Ureter (tissue), 1 donor: ENCODE measurements at regions not wholly inside any gene's neighbourhood (a gene's known extent, or its start where the extent isn't known, plus 50 kb on each side); places are given as distances from the start of the nearest gene placed in this dataset.
"Not testable (repeated sequence)": the region's sequence is repeated elsewhere in the genome, so short reads cannot be mapped to it uniquely, and the experiment has no call there.

Experiments
- DNase-seq: peaks from one replicate; pipeline ENCODE4 v3.0.0-alpha.2; 2020; ENCODE audit warnings: low spot score
- donor health status: DM: yes; HTN: yes; CAD: no.

DNA sequence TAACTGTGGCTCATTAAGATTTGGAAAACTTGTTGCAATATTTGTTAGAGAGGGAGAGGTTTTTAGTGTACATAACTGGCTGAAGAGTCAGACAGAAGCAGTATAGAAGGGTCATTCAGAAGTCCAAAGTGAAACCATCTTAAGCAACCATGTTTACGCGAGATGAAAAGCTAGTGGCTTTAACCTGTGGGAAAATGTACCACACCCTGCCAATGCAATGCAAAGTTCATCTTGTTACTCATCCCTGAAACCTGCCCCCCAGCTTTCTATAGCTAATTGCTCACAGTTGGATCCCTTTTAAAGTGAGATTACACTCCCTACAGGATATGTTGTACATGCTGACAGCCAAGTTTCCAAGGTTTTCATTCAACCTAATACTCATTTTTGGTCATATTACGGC, 96.7 kb upstream of the RAPGEF2 start:
- DNase-seq: no peak

- DNase-seq: no peak
Observed at GRCh38 chr4:159008671-159009070, 94.2 kb upstream of the RAPGEF2 start.

- no peak for DNase-seq
Observed at GRCh38 chr4:159009521-159009920, 93.4 kb upstream of the RAPGEF2 start.

GRCh38 chr4:159010100-159010499, 92.8 kb upstream of the RAPGEF2 start:
- no peak for DNase-seq

- DNase-seq: peak; percentile 66
Observed at GRCh38 chr4:159010563-159011260, 92.2 kb upstream of the RAPGEF2 start.

GRCh38 chr4:159012381-159012780, 90.5 kb upstream of the RAPGEF2 start:
- no peak for DNase-seq

DNA sequence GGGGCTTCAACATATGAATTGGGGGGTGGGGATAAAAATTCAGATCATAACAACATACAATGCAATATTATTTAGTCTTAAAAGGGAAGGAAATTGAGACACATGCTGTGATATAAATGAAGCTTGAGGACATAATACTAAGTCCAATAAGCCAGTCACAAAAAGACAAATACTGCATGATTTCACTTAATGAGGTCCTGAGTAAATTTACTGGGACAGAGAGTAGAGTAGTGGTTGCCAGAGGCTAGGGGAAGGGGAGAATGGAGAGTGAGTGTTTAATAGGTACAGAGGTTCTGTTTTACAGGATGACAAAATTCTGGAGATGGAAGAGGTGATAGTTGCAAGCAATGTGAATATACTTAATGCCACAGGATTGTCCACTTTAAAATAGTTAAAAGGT, 89.2 kb upstream of the RAPGEF2 start:
- no peak for DNase-seq

- no peak for DNase-seq
Observed at GRCh38 chr4:159014859-159015258, 88.0 kb upstream of the RAPGEF2 start.

GRCh38 chr4:159015841-159016240, 87.0 kb upstream of the RAPGEF2 start:
- DNase-seq: no peak

GRCh38 chr4:159016593-159017024, 86.3 kb upstream of the RAPGEF2 start:
- no peak for DNase-seq

DNA sequence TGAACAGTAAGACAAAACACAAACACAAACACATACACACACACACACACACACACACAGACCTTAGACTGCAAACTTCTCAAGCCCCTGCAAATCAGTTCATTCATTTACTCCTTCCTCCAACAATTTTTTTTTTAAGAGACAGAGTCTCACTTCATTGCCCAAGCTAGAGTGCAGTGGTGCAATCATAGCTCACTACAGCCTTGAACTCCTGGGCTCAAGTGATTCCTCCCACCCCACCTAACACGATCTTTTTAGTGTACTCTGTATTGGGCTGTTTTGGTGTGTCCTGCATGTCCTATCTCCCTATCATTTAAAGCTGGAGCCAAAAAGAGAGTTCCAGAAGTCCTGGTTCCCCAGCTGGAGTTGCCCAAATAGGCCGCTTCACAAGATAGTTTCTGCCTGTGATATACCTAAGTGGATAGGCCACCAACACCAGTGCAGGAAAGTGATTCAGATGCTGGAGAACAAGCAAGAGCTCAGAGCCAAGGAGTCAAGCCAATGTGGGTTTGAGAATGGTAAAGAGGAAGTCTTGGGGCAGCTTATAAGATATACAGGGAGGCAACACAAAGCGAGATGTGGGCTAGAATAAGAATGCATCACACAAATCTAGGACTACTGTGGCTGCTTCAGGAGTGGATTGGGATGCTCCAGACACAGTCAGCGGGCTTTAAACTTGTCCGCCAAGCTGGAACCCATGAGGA, 85.4 kb upstream of the RAPGEF2 start:
- DNase-seq: no peak

DNA sequence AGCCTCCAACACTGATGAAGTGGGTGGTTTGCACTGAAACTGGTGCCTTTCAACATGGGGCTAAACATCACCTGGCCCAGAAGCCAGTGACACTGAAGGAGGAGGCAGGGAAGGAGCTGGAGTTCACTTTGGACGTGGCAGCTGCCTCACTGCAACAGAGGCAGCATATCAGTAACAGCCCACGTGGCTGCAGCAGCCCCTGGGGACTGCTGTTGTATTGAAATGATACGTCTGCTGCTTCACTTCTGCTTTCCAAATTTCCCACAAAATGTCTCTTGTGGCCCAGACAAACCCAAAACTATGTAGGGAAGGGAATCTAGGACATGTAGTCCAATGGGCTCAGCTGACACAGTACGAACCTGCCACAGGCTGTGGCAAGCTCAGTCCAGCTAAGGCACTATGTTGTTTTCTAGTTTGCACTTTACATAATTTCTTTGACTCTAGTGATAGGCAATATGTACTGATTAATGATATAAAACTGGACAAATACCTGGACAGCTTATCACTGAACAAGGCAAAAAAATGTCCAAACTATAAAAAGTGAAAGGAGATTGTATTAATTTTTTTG, 84.7 kb upstream of the RAPGEF2 start:
- no peak for DNase-seq

GRCh38 chr4:159019356-159019755, 83.5 kb upstream of the RAPGEF2 start:
- no peak for DNase-seq

GRCh38 chr4:159021597-159022385, 81.1 kb upstream of the RAPGEF2 start:
- DNase-seq: no peak

GRCh38 chr4:159023741-159024140, 79.1 kb upstream of the RAPGEF2 start:
- no peak for DNase-seq

GRCh38 chr4:159024266-159024665, 78.6 kb upstream of the RAPGEF2 start:
- no peak for DNase-seq

- DNase-seq: no peak
Observed at GRCh38 chr4:159024828-159025227, 78.1 kb upstream of the RAPGEF2 start.

DNA sequence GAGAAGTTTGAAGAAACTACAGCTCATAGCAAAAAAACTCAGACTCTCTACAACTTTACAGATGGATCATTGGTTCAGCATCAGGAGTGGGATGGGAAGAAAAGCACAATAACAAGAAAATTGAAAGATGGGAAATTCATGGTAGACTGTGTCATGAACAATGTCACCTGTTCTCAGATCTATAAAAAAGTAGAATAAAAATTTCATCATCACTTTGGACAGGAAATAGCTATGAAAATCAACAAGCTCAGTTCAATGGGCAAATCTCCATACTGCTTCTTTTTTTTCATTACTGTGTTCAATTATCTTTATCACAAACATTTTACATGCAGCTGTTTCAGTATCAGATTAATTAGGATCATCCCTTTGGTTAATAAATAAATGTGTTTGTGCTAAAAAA, 76.5 kb upstream of the RAPGEF2 start:
- DNase-seq: no peak

- DNase-seq: no peak
Observed at GRCh38 chr4:159027535-159027934, 75.3 kb upstream of the RAPGEF2 start.

DNA sequence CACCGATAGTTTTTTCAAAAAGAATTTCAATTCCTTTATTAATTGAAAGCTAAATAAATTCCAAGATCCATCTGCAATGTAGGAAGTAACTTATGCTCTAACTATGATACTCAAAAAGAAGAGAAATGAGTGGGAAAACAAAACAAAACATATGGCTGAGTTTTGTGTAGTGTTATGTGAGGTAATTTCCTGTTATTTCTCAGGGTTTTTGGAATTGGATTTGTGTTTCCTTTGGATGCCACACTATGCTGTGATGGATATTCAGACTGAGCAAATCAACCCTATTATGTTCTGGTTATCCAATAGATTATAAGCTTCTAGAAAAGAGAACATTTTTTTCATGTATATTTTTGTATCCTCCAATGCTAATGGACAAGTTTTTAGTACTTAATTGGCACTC, 73.4 kb upstream of the RAPGEF2 start:
- no peak for DNase-seq

DNA sequence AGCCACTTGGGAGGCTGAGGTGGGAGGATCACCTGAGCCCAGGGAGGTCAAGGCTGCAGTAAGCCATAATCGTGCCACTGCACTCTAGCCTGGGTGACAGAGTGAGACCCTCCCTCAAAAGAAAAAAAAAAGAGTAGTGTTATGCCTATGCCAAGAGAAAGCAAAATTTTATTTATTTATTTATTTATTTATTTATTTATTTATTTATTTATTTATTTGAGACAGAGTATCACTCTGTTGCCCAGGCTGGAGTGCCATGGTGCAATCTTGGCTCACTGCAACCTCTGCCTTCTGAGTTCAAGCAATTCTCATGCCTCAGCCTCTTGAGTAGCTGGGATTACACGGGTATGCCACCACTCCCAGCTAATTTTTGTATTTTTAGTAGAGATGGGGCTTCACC, 72.6 kb upstream of the RAPGEF2 start:
- not testable (repeated sequence) for DNase-seq

- DNase-seq: no peak
Observed at GRCh38 chr4:159035570-159035969, 67.3 kb upstream of the RAPGEF2 start.
